Heart right ventricle (tissue), 16 donors: ENCODE measurements at regions not wholly inside any gene's neighbourhood (a gene's known extent, or its start where the extent isn't known, plus 50 kb on each side); places are given as distances from the start of the nearest gene placed in this dataset.

Source experiments
- ATAC-seq, 8 donors: fragments of 200-7000 bp; cut with Tn5 transposase; one replicate each; pipeline ENCODE4 v1.9.1; 2020; ENCODE audit warnings: mild to moderate bottlenecking in 8 of 8, moderate library complexity in 8 of 8, moderate number of reproducible peaks in 1 of 8
- DNase-seq, 2 donors: peaks; one replicate each; pipeline ENCODE4 v3.0.0-alpha.2; 2020
- H3K27ac ChIP-seq, 10 donors: fragments of 200-600 bp; sonication (generic) in 2 of 10; one replicate each; pipeline versions ENCODE4 v1.5.0 to v1.8.0; 2020 to 2022; ENCODE audit warnings: mild to moderate bottlenecking in 3 of 10
- H3K27me3 ChIP-seq, 7 donors: fragments of 200-600 bp; one replicate each; pipeline ENCODE4 v1.8.0; 2021 to 2022; ENCODE audit warnings: mild to moderate bottlenecking in 2 of 7
- H3K36me3 ChIP-seq, 9 donors: fragments of 200-600 bp; sonication (generic) in 1 of 9; one replicate each; pipeline versions ENCODE4 v1.5.0 to v1.8.0; 2020 to 2022; ENCODE audit warnings: mild to moderate bottlenecking in 2 of 9
- H3K4me1 ChIP-seq, 9 donors: fragments of 200-600 bp; sonication (generic) in 1 of 9; one replicate each; pipeline versions ENCODE4 v1.5.0 to v1.8.0; 2020 to 2022; ENCODE audit warnings: mild to moderate bottlenecking in 4 of 9
- H3K4me3 ChIP-seq, 10 donors: fragments of 200-600 bp; sonication (generic) in 2 of 10; one replicate each; pipeline versions ENCODE4 v1.5.0 to v1.8.0; 2020 to 2022; ENCODE audit warnings: mild to moderate bottlenecking in 7 of 10, moderate library complexity in 2 of 10
- H3K9me3 ChIP-seq, 11 donors: fragments of 200-600 bp in 10 of 11; sonication (generic) in 2 of 11; one replicate each; pipeline versions ENCODE4 v1.5.0 to v1.8.0; 2013 to 2022; ENCODE audit warnings: mild to moderate bottlenecking in 2 of 11, control low read depth in 1 of 11, moderate library complexity in 1 of 11
- WGBS, 2 donors: extraction: QIAGEN DNeasy Blood & Tissue Kit; methylation state at CpG; one replicate each; pipeline ENCODE4 v1.1.7; 2013; ENCODE audit warnings: inconsistent platforms in 1 of 2; 5-methylcytosine and 5-hydroxymethylcytosine counted together
- intact Hi-C, 10 donors: fragments of 100-400 bp; cut with DNase I; formaldehyde crosslinking; loops; one replicate each; pipeline versions ENCODE4 v1.11.1 to v1.14.2; 2022
- TF ChIP-seq, protein P1 (sequence below), 9 donors: fragments of 200-600 bp; sonication (generic) in 2 of 9; IDR thresholded peaks; one replicate each; pipeline versions ENCODE4 v1.5.0 to v1.8.0; 2021 to 2022; ENCODE audit warnings: antibody characterized with exemption in 9 of 9, mild to moderate bottlenecking in 5 of 9, moderate library complexity in 1 of 9
- donor health status: Arrhythmogenic right ventricular cardiomyopathy.
- donor health status: ischemic (EF 13 %, LVEDD 7.1; RV severe dilation, severe dysfunction).
- donor health status: healthy with polysubstance abuse.
- donor health status: DM: no; HTN: yes; CAD: no.
- donor health status: DM: no; HTN: no; CAD: no.
- donor health status: ischemic (EF 25% LVEDD 6.9; RV normal size, moderate dysfunction).
- donor health status: ischemic (EF 25% LVEDD 5.7; RV mildly dilated, moderate dysfunction).
- donor health status: healthy.
- donor health status: DM: yes; HTN: yes; CAD: no.
- donor health status: Ischemic cardiomyopathy.
- donor health status: ischemic (EF 35%, LVEDD 5.7; RV mildly dilated, moderate dysfunction).
- donor health status: nonischemic (EF 11% LVEDD 7.7; RV severe dilation, severe dysfunction).
- donor health status: DM: yes; HTN: yes; CAD: no.
- donor health status: PGD.
- donor health status: ischemic (EF 29% LVEDD 5.4; RV normal size, mild dysfunction).
- donor health status: nonischemic (EF 23%, LVEDD 6.1; RV moderate dilation, normal function).

DNA sequence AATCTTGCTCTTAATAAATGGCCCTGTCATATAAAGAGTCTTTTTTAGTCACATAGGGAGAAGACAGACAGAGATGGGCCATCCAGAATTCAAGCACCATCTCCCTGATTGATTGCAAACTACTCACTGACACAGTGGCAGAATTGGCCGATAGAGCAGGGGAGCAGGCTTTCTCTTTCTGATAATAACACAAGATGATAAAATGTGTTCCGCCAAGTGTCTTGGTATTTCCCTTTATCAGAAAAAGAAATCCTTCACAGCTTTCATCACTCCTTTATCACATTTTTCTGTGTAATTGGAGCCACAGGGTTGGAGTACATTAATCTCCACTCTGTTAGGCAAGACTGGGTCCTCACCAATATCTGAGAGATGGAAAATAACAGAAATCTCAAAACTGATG is 406.0 kb downstream of the TMEM135 start:
- WGBS, 2 donors = 47 to 59% methylated on average over 2 of the region's 2 CpGs
- DNase-seq (no peak), ATAC-seq (no peak)
- H3K27ac ChIP-seq = no peak overlapping the region
- no peaks in the 10 kb centered on the region for H3K36me3 ChIP-seq
- H3K9me3 ChIP-seq = no peaks in the 10 kb centered on the region
- TF ChIP-seq, protein P1, sequence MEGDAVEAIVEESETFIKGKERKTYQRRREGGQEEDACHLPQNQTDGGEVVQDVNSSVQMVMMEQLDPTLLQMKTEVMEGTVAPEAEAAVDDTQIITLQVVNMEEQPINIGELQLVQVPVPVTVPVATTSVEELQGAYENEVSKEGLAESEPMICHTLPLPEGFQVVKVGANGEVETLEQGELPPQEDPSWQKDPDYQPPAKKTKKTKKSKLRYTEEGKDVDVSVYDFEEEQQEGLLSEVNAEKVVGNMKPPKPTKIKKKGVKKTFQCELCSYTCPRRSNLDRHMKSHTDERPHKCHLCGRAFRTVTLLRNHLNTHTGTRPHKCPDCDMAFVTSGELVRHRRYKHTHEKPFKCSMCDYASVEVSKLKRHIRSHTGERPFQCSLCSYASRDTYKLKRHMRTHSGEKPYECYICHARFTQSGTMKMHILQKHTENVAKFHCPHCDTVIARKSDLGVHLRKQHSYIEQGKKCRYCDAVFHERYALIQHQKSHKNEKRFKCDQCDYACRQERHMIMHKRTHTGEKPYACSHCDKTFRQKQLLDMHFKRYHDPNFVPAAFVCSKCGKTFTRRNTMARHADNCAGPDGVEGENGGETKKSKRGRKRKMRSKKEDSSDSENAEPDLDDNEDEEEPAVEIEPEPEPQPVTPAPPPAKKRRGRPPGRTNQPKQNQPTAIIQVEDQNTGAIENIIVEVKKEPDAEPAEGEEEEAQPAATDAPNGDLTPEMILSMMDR (IDR thresholded peaks at IDR 0.05) = no peak
- intact Hi-C loops = no loop called here
- peaks cover 0 to 13% (median 0%) of the 10 kb centered on the region in 9 donors for H3K4me1 ChIP-seq
- no peaks in the 10 kb centered on the region for H3K27me3 ChIP-seq
- H3K4me3 ChIP-seq = no peak overlapping the region

DNA sequence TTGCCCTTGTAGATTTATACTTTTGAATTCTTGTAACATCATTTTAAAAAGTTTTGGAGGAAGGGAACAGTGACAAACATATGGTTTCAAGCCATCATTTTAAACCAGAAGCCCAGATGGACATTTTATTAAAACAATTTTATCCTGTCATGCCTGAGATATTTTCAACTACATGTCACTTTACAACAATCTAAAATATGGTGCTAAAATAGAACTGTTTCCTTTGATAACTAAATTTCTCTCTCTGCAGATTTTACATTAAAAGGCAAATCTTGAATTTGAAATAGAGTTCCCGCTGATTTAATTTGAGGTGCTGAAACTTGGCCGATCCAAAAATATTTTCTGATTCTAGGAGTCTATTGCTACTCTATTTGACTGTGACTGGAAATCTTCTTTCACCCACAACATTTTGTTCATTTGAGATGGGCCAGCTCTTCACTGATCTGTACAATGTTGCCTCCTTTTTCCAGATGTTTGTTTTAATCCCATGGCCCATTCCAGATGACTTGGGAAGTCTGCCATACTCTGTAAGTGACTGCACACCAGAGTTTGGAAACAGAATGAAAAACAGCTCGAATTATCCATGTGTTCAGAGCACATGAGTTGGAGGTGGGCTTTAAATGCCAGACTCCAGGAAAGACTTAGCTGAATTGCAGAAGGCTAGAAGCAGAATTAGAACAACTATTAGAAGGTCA is 402.5 kb downstream of the TMEM135 start:
- Histone ChIP-seq H3K27me3 (no peaks in the 10 kb centered on the region), H3K4me3 (no peak overlapping the region), H3K27ac (peak overlapping the region in 1 of 10 donors; percentile 32), H3K9me3 (no peaks in the 10 kb centered on the region), H3K4me1 (peaks cover 0 to 13% (median 0%) of the 10 kb centered on the region in 9 donors), H3K36me3 (no peaks in the 10 kb centered on the region)
- intact Hi-C loops = no loop called here
- 63 to 73% methylated on average over 3 of the region's 3 CpGs for WGBS, 2 donors
- peak in 5 of 8 donors; percentile 33 to 56 (median 35) for ATAC-seq
- DNase-seq = no peak
- TF ChIP-seq, protein P1 (IDR thresholded peaks at IDR 0.05) = no peak

DNA sequence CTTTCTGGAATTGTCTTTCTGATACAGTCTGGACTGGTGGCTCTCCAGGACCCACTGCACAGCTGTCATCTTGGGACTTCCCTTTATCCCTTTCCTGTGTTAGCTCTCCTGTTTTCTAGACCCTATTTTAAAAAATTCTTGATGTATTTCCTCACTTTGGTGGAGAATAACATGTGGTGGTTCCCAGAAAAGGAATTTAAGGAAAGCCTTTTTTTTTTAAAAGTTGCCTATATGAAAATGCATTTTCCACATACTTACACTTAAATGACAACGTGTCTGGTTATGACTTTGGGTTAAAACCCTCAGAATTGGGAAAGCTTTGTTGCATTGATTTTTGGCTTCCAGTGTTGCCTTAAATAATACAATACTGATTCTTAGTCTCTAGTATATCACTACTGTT is 400.7 kb downstream of the TMEM135 start:
- Histone ChIP-seq H3K27ac (no peak overlapping the region), H3K4me3 (no peak overlapping the region), H3K9me3 (no peaks in the 10 kb centered on the region), H3K4me1 (peaks cover 0 to 13% (median 0%) of the 10 kb centered on the region in 9 donors), H3K36me3 (no peaks in the 10 kb centered on the region), H3K27me3 (no peaks in the 10 kb centered on the region)
- TF ChIP-seq, protein P1 (IDR thresholded peaks at IDR 0.05) = no peak
- intact Hi-C loops = no loop called here
- ATAC-seq (no peak), DNase-seq (no peak)
- 73 to 82% methylated on average over 1 of the region's 1 CpG for WGBS, 2 donors

DNA sequence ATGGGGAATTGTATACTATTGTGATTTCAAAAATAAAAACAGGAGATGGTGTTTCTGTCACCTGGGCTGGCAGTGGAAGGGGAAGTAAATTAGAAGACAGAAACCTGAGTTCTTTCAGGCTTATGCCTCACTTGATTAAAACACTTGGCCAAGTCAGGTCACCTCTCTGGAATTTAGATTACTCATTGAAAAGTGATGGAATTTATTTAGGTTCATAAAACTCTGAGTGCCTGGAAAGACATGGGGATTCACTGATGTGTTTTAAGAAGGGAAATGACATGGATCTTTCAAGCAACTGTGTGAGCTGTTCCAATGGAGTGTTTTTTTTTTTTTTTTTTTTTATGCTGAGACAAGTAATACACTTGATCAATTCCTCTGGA is 400.1 kb downstream of the TMEM135 start:
- no peak overlapping the region for H3K4me3 ChIP-seq
- no peak for ATAC-seq
- no peaks in the 10 kb centered on the region for H3K36me3 ChIP-seq
- intact Hi-C loops = no loop called here
- no peaks in the 10 kb centered on the region for H3K9me3 ChIP-seq
- TF ChIP-seq, protein P1 (IDR thresholded peaks at IDR 0.05) = no peak
- no peaks in the 10 kb centered on the region for H3K27me3 ChIP-seq
- no peak overlapping the region for H3K27ac ChIP-seq
- no peak for DNase-seq
- peaks cover 0 to 13% (median 0%) of the 10 kb centered on the region in 9 donors for H3K4me1 ChIP-seq
